Fibroblast of skin of scalp (primary cell): ENCODE measurements at regions not wholly inside any gene's neighbourhood (a gene's known extent, or its start where the extent isn't known, plus 50 kb on each side); places are given as distances from the start of the nearest gene placed in this dataset.
"Not testable (repeated sequence)": the region's sequence is repeated elsewhere in the genome, so short reads cannot be mapped to it uniquely, and the experiment has no call there.

Experiments used
- DNase-seq: peaks from one replicate; pipeline ENCODE4 v3.0.0-alpha.2; 2013

- DNase-seq = no peak
These were observed 213.4 kb upstream of the SHH start for GRCh38 chr7:156025675-156026074.

- DNase-seq = no peak
These were observed 211.9 kb upstream of the SHH start for GRCh38 chr7:156024201-156024600.

GRCh38 chr7:156022483-156023459, 210.5 kb upstream of the SHH start:
- no peak for DNase-seq

GRCh38 chr7:156021471-156021870, 209.2 kb upstream of the SHH start:
- DNase-seq = no peak

- no peak for DNase-seq
These were observed 208.3 kb upstream of the SHH start for GRCh38 chr7:156020566-156020965.

GRCh38 chr7:156019776-156020565, 207.7 kb upstream of the SHH start:
- no peak for DNase-seq

GRCh38 chr7:156019308-156019707, 207.0 kb upstream of the SHH start:
- DNase-seq = no peak

GRCh38 chr7:156017916-156018700, 205.8 kb upstream of the SHH start:
- no peak for DNase-seq

GRCh38 chr7:156017431-156017830, 205.2 kb upstream of the SHH start:
- DNase-seq = no peak

- no peak for DNase-seq
These were observed 203.2 kb upstream of the SHH start for GRCh38 chr7:156015237-156016020.

- no peak for DNase-seq
These were observed 202.5 kb upstream of the SHH start for GRCh38 chr7:156014808-156015207.

GRCh38 chr7:156014201-156014600, 201.9 kb upstream of the SHH start:
- no peak for DNase-seq

GRCh38 chr7:156012412-156012811, 200.1 kb upstream of the SHH start:
- DNase-seq = no peak

GRCh38 chr7:156009569-156009968, 197.3 kb upstream of the SHH start:
- no peak for DNase-seq

GRCh38 chr7:156006876-156007275, 194.6 kb upstream of the SHH start:
- not testable (repeated sequence) for DNase-seq

GRCh38 chr7:156006024-156006423, 193.8 kb upstream of the SHH start:
- no peak for DNase-seq

- no peak for DNase-seq
These were observed 193.0 kb upstream of the SHH start for GRCh38 chr7:156005202-156005691.

GRCh38 chr7:156004265-156005201, 192.3 kb upstream of the SHH start:
- DNase-seq = no peak

GRCh38 chr7:156003220-156004162, 191.2 kb upstream of the SHH start:
- no peak for DNase-seq
